ENCODE measurements at regions not wholly inside any gene's neighbourhood (a gene's known extent, or its start where the extent isn't known, plus 50 kb on each side); places are given as distances from the start of the nearest gene placed in this dataset.

GRCh38 chr12:86724716-86725115 is 468.5 kb upstream of the MGAT4C start:
- TF ChIP-seq CTCF (IDR thresholded peaks at IDR 0.05), result no peak
- no peak for TF ChIP-seq EP300 (IDR thresholded peaks at IDR 0.05)
- TF ChIP-seq POLR2AphosphoS5 (IDR thresholded peaks at IDR 0.05), result no peak
- TF ChIP-seq POLR2A (IDR thresholded peaks at IDR 0.05), result no peak

Measured in upper lobe of left lung (tissue), 4 donors.